ENCODE measurements at regions not wholly inside any gene's neighbourhood (a gene's known extent, or its start where the extent isn't known, plus 50 kb on each side); places are given as distances from the start of the nearest gene placed in this dataset.

- Histone ChIP-seq H3K36me3 (no peaks in the 10 kb centered on the region), H3K4me3 (replicated peaks in 1 of 3) (no peak overlapping the region), H3K4me1 (no peaks in the 10 kb centered on the region), H3K9me3 (no peaks in the 10 kb centered on the region), H3K27ac (no peak overlapping the region), H3K27me3 (no peaks in the 10 kb centered on the region)
- DNase-seq, result no peak
- WGBS, 2 donors, result 92 to 94% methylated on average over 6 of the region's 6 CpGs
- TF ChIP-seq POLR2A (IDR thresholded peaks at IDR 0.05) (no peak), CTCF (IDR thresholded peaks at IDR 0.05) (no peak)
- intact Hi-C loops (cut with DNase I), result no loop called here
Measured at GRCh38 chr3:194826594-194826993, 140.9 kb downstream of the FAM43A start.

- intact Hi-C loops (cut with DNase I), result no loop called here
- TF ChIP-seq POLR2A (IDR thresholded peaks at IDR 0.05) (no peak), CTCF (IDR thresholded peaks at IDR 0.05) (no peak)
- no peak overlapping the region for H3K4me3 ChIP-seq (replicated peaks in 1 of 3)
- H3K9me3 ChIP-seq, result no peaks in the 10 kb centered on the region
- no peaks in the 10 kb centered on the region for H3K27me3 ChIP-seq
- DNase-seq, result no peak
- WGBS, 2 donors, result 90 to 96% methylated on average over 1 of the region's 1 CpG
- H3K36me3 ChIP-seq, result no peaks in the 10 kb centered on the region
- no peak overlapping the region for H3K27ac ChIP-seq
- H3K4me1 ChIP-seq, result no peaks in the 10 kb centered on the region
Measured at GRCh38 chr3:194827486-194827885, 141.8 kb downstream of the FAM43A start.

- Histone ChIP-seq H3K27me3 (no peaks in the 10 kb centered on the region), H3K27ac (no peak overlapping the region), H3K4me1 (no peaks in the 10 kb centered on the region), H3K4me3 (replicated peaks in 1 of 3) (no peak overlapping the region), H3K9me3 (no peaks in the 10 kb centered on the region), H3K36me3 (no peaks in the 10 kb centered on the region)
- WGBS, 2 donors, result 85 to 91% methylated on average over 6 of the region's 6 CpGs
- intact Hi-C loops (cut with DNase I), result no loop called here
- DNase-seq, result no peak
- no peak for TF ChIP-seq POLR2A (IDR thresholded peaks at IDR 0.05)
- no peak for TF ChIP-seq CTCF (IDR thresholded peaks at IDR 0.05)
Measured at GRCh38 chr3:194828116-194828515, 142.4 kb downstream of the FAM43A start.

GRCh38 chr3:194828926-194829325 lies 143.2 kb downstream of the FAM43A start:
- intact Hi-C loops (cut with DNase I), result no loop called here
- 67 to 80% methylated on average over 4 of the region's 4 CpGs for WGBS, 2 donors
- no peaks in the 10 kb centered on the region for H3K4me1 ChIP-seq

GRCh38 chr3:194830401-194830800 lies 144.7 kb downstream of the FAM43A start:
- Histone ChIP-seq H3K4me1 (no peaks in the 10 kb centered on the region), H3K9me3 (no peaks in the 10 kb centered on the region), H3K4me3 (replicated peaks in 1 of 3) (no peak overlapping the region), H3K27ac (no peak overlapping the region), H3K27me3 (no peaks in the 10 kb centered on the region), H3K36me3 (no peaks in the 10 kb centered on the region)
- DNase-seq, result peak in 1 of 2 donors; percentile 29
- TF ChIP-seq POLR2A (IDR thresholded peaks at IDR 0.05), result no peak
- TF ChIP-seq CTCF (IDR thresholded peaks at IDR 0.05), result no peak
- 61 to 79% methylated on average over 6 of the region's 6 CpGs for WGBS, 2 donors
- intact Hi-C loops (cut with DNase I), result no loop called here

More at GRCh38 chr3:194828926-194829325, 143.2 kb downstream of the FAM43A start:
- H3K27me3 ChIP-seq, result no peaks in the 10 kb centered on the region
- H3K36me3 ChIP-seq, result no peaks in the 10 kb centered on the region
- H3K27ac ChIP-seq, result no peak overlapping the region
- TF ChIP-seq CTCF (IDR thresholded peaks at IDR 0.05) (no peak), POLR2A (IDR thresholded peaks at IDR 0.05) (no peak)
- DNase-seq, result no peak
- H3K4me3 ChIP-seq (replicated peaks in 1 of 3), result no peak overlapping the region
- no peaks in the 10 kb centered on the region for H3K9me3 ChIP-seq

Measured in thyroid gland (tissue), 4 donors.